DND-41 (cell line): ENCODE measurements at regions not wholly inside any gene's neighbourhood (a gene's known extent, or its start where the extent isn't known, plus 50 kb on each side); places are given as distances from the start of the nearest gene placed in this dataset.

Experiments
- ATAC-seq: fragments of 200-7000 bp; cut with Tn5 transposase; 3 replicates; pipeline ENCODE4 v1.9.1; 2021; ENCODE audit warnings: low read depth; ENCODE audit not compliant: insufficient read depth
- DNase-seq: peaks from one replicate; pipeline ENCODE4 v3.0.0-alpha.2; 2020
- H2AFZ ChIP-seq: 2 replicates; pipeline ENCODE4 v1.6.0; 2012; ENCODE audit warnings: low read depth, low read length
- H3K27ac ChIP-seq: 2 replicates; pipeline ENCODE4 v1.5.1; 2012; ENCODE audit warnings: low read length, inconsistent platforms
- H3K27me3 ChIP-seq: fragments of 200-600 bp; sonication (generic); 2 replicates; pipeline ENCODE4 v1.6.0; 2012; ENCODE audit warnings: low read length, mild to moderate bottlenecking, inconsistent platforms; ENCODE audit not compliant: insufficient read depth, poor library complexity
- H3K36me3 ChIP-seq: 2 replicates; pipeline ENCODE4 v1.5.1; 2012; ENCODE audit warnings: low read length, inconsistent platforms; ENCODE audit not compliant: insufficient read depth
- H3K4me1 ChIP-seq: 2 replicates; pipeline ENCODE4 v1.5.1; 2012; ENCODE audit warnings: mild to moderate bottlenecking, low read length; ENCODE audit not compliant: insufficient read depth
- H3K4me2 ChIP-seq: 2 replicates; pipeline ENCODE4 v1.6.0; 2012; ENCODE audit warnings: mild to moderate bottlenecking, moderate library complexity, low read length, inconsistent platforms; ENCODE audit not compliant: insufficient read depth
- H3K4me3 ChIP-seq, 2 experiments: fragments of 200-600 bp in 1 of 2; shearing (Covaris generic) in 1 of 2; 2 replicates each; pipeline ENCODE4 v1.5.1; 2012 to 2016; ENCODE audit warnings: inconsistent platforms in 2 of 2, low read length in 2 of 2, mild to moderate bottlenecking in 2 of 2, low read depth in 1 of 2, moderate library complexity in 1 of 2
- H3K79me2 ChIP-seq: 2 replicates; pipeline ENCODE4 v1.6.0; 2012; ENCODE audit warnings: low read length, inconsistent platforms; ENCODE audit not compliant: insufficient read depth
- H3K9ac ChIP-seq: 2 replicates; pipeline ENCODE4 v1.6.0; 2012; ENCODE audit warnings: low read depth, mild to moderate bottlenecking, inconsistent platforms, low read length, moderate library complexity
- H3K9me3 ChIP-seq: 2 replicates; pipeline ENCODE4 v1.5.1; 2012; ENCODE audit warnings: low read length, moderate library complexity, mild to moderate bottlenecking, inconsistent platforms; ENCODE audit not compliant: insufficient read depth, severe bottlenecking
- H4K20me1 ChIP-seq: 2 replicates; pipeline ENCODE4 v1.6.0; 2012; ENCODE audit warnings: low read length; ENCODE audit not compliant: insufficient read depth
- EZH2 ChIP-seq: IDR thresholded peaks from 3 replicates; pipeline ENCODE4 v1.6.1; 2012; ENCODE audit warnings: borderline replicate concordance, low read depth, mild to moderate bottlenecking, moderate library complexity, low read length, inconsistent platforms; ENCODE audit not compliant: severe bottlenecking
- TF ChIP-seq, protein P1 (sequence below): IDR thresholded peaks from 2 replicates; pipeline ENCODE4 v1.5.1; 2012; ENCODE audit warnings: borderline replicate concordance, low read length, moderate library complexity, mild to moderate bottlenecking; ENCODE audit not compliant: poor library complexity, severe bottlenecking; ENCODE audit errors: extremely low read depth

DNA sequence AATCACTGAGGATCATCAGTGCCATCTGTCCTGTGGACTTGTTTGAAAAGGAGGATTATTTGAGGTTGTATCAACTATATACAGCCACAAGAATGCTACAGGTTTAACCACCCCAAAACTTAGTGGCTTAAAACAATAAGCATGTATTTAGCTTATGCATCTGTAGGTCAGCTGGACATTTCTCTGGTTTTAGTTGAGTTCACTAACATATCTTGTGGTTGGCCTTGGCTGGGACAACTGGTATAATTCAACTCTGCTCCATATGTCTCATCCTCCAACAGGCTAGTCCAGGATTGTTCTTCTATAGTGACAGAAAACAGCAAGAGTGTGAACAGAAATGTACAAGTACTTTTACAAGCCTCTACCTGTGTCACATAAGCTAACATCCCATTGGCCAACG is 49.9 kb upstream of the SOX6 start:
- Histone ChIP-seq H3K27me3 (peaks cover 2% of the 10 kb centered on the region), H3K4me3 (no peak overlapping the region), H3K9ac (no peak overlapping the region), H3K4me1 (no peaks in the 10 kb centered on the region), H3K27ac (no peak overlapping the region), H3K79me2 (no peaks in the 10 kb centered on the region), H3K9me3 (no peaks in the 10 kb centered on the region), H3K4me2 (no peak overlapping the region), H4K20me1 (no peaks in the 10 kb centered on the region), H2AFZ (no peak overlapping the region), H3K36me3 (no peaks in the 10 kb centered on the region)
- TF ChIP-seq, protein P1, sequence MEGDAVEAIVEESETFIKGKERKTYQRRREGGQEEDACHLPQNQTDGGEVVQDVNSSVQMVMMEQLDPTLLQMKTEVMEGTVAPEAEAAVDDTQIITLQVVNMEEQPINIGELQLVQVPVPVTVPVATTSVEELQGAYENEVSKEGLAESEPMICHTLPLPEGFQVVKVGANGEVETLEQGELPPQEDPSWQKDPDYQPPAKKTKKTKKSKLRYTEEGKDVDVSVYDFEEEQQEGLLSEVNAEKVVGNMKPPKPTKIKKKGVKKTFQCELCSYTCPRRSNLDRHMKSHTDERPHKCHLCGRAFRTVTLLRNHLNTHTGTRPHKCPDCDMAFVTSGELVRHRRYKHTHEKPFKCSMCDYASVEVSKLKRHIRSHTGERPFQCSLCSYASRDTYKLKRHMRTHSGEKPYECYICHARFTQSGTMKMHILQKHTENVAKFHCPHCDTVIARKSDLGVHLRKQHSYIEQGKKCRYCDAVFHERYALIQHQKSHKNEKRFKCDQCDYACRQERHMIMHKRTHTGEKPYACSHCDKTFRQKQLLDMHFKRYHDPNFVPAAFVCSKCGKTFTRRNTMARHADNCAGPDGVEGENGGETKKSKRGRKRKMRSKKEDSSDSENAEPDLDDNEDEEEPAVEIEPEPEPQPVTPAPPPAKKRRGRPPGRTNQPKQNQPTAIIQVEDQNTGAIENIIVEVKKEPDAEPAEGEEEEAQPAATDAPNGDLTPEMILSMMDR: no peak
- no peak for TF ChIP-seq EZH2
- ATAC-seq: no peak
- DNase-seq: no peak
